ENCODE measurements at regions not wholly inside any gene's neighbourhood (a gene's known extent, or its start where the extent isn't known, plus 50 kb on each side); places are given as distances from the start of the nearest gene placed in this dataset.

DNA sequence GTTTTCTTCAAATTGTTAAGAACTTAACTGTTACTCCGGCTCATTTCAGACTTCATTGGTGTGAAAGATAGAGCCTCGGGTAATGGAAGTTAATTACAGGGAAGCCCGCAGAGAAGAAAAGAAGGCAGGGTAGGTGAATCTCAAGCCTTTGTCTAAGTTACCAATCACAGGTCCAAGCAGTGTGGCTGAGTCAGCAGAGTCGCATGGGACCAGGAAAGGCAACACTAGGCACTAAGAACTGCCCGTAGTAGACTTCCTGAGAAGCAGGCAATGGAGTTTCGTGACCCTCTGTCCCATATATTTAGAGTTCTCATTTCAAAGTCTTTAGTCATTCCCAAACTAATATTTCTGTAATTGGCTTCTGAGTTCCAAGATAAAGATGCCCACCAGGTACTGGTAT lies 122.9 kb upstream of the STT3B start:
- Histone ChIP-seq H3K9me3 (ENCODE audit: low read length) (no peaks in the 10 kb centered on the region), H4K20me1 (ENCODE audit: insufficient read depth, low read length) (no peaks in the 10 kb centered on the region), H3K79me2 (ENCODE audit: insufficient read depth, low read length) (no peaks in the 10 kb centered on the region), H3K9ac (ENCODE audit: low read length) (no peak overlapping the region), H3F3A (ENCODE audit: insufficient read depth, low read length) (no peaks in the 10 kb centered on the region), H3K36me3 (ENCODE audit: insufficient read depth, low read length) (no peaks in the 10 kb centered on the region), H3K27ac (ENCODE audit: low read depth, low read length, poor library complexity, severe bottlenecking) (no peak overlapping the region), H3K4me3 (ENCODE audit: low read depth, low read length, poor library complexity, severe bottlenecking) (no peak overlapping the region), H3K4me1 (ENCODE audit: insufficient read depth, low read length, severe bottlenecking) (no peaks in the 10 kb centered on the region), H2AFZ (ENCODE audit: low read length) (no peak overlapping the region), H3K27me3 (ENCODE audit: insufficient read depth, low read length) (no peaks in the 10 kb centered on the region), H3K4me2 (ENCODE audit: low read length) (no peak overlapping the region), H3K9me2 (ENCODE audit: low read depth, low read length) (no peaks in the 10 kb centered on the region)
- TF ChIP-seq, protein P1, sequence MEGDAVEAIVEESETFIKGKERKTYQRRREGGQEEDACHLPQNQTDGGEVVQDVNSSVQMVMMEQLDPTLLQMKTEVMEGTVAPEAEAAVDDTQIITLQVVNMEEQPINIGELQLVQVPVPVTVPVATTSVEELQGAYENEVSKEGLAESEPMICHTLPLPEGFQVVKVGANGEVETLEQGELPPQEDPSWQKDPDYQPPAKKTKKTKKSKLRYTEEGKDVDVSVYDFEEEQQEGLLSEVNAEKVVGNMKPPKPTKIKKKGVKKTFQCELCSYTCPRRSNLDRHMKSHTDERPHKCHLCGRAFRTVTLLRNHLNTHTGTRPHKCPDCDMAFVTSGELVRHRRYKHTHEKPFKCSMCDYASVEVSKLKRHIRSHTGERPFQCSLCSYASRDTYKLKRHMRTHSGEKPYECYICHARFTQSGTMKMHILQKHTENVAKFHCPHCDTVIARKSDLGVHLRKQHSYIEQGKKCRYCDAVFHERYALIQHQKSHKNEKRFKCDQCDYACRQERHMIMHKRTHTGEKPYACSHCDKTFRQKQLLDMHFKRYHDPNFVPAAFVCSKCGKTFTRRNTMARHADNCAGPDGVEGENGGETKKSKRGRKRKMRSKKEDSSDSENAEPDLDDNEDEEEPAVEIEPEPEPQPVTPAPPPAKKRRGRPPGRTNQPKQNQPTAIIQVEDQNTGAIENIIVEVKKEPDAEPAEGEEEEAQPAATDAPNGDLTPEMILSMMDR (IDR thresholded peaks at IDR 0.05; ENCODE audit: low read length) = no peak

DNA sequence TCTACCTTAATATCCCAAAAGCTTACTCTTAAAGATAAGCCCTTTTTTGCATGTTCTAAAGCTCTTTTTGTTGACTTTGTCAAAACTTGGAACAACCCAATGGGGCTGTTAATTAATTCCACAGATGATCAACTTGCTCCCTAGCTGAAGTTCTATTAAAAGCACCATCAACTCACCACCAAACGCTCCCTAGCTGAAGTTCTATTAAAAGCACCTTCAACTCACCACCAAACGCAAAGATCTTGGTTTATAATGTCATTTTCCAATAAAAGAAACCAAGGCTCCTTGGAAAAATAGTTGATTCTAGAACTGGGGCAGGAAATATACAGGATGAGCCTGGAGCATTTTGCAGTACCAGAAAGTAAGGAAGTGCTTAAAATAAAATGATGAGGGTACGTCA lies 122.3 kb upstream of the STT3B start:
- Histone ChIP-seq H3K4me2 (ENCODE audit: low read length) (no peak overlapping the region), H3K9ac (ENCODE audit: low read length) (no peak overlapping the region), H3K9me3 (ENCODE audit: low read length) (no peaks in the 10 kb centered on the region), H3K9me2 (ENCODE audit: low read depth, low read length) (no peaks in the 10 kb centered on the region), H2AFZ (ENCODE audit: low read length) (no peak overlapping the region), H4K20me1 (ENCODE audit: insufficient read depth, low read length) (no peaks in the 10 kb centered on the region), H3K27ac (ENCODE audit: low read depth, low read length, poor library complexity, severe bottlenecking) (no peak overlapping the region), H3F3A (ENCODE audit: insufficient read depth, low read length) (no peaks in the 10 kb centered on the region), H3K4me1 (ENCODE audit: insufficient read depth, low read length, severe bottlenecking) (no peaks in the 10 kb centered on the region), H3K79me2 (ENCODE audit: insufficient read depth, low read length) (no peaks in the 10 kb centered on the region), H3K36me3 (ENCODE audit: insufficient read depth, low read length) (no peaks in the 10 kb centered on the region), H3K27me3 (ENCODE audit: insufficient read depth, low read length) (no peaks in the 10 kb centered on the region), H3K4me3 (ENCODE audit: low read depth, low read length, poor library complexity, severe bottlenecking) (no peak overlapping the region)
- no peak for TF ChIP-seq EZH2 (IDR thresholded peaks at IDR 0.05; ENCODE audit: borderline replicate concordance, low read length)

DNA sequence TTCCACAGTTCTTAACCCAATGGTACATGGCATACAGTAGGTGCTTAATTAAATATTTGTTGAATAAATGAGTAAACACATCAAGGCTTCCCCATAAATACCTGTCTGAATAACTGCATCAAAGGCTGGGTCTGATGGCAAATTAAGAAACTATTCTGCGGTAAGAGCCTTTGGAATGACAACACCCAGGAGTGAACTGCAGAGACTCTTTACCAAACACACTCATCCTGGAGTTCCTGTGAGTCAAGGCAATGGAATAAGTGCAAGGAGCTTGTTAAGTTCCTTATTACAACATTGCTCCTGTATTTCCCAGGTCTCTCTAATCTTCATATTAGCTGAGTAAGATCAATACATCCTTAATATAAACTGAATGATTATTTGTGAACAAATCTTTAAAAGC lies 119.9 kb upstream of the STT3B start:
- TF ChIP-seq, protein P1 (IDR thresholded peaks at IDR 0.05; ENCODE audit: low read length) = no peak
- no peak for TF ChIP-seq EZH2 (IDR thresholded peaks at IDR 0.05; ENCODE audit: borderline replicate concordance, low read length)
- Histone ChIP-seq H3K9ac (ENCODE audit: low read length) (no peak overlapping the region), H3K4me1 (ENCODE audit: insufficient read depth, low read length, severe bottlenecking) (no peaks in the 10 kb centered on the region), H3F3A (ENCODE audit: insufficient read depth, low read length) (no peaks in the 10 kb centered on the region), H3K27ac (ENCODE audit: low read depth, low read length, poor library complexity, severe bottlenecking) (no peak overlapping the region), H3K4me2 (ENCODE audit: low read length) (no peak overlapping the region), H3K9me2 (ENCODE audit: low read depth, low read length) (no peaks in the 10 kb centered on the region), H2AFZ (ENCODE audit: low read length) (no peak overlapping the region), H3K4me3 (ENCODE audit: low read depth, low read length, poor library complexity, severe bottlenecking) (no peak overlapping the region), H3K79me2 (ENCODE audit: insufficient read depth, low read length) (no peaks in the 10 kb centered on the region), H3K27me3 (ENCODE audit: insufficient read depth, low read length) (no peaks in the 10 kb centered on the region), H3K9me3 (ENCODE audit: low read length) (no peaks in the 10 kb centered on the region), H3K36me3 (ENCODE audit: insufficient read depth, low read length) (no peaks in the 10 kb centered on the region), H4K20me1 (ENCODE audit: insufficient read depth, low read length) (no peaks in the 10 kb centered on the region)

DNA sequence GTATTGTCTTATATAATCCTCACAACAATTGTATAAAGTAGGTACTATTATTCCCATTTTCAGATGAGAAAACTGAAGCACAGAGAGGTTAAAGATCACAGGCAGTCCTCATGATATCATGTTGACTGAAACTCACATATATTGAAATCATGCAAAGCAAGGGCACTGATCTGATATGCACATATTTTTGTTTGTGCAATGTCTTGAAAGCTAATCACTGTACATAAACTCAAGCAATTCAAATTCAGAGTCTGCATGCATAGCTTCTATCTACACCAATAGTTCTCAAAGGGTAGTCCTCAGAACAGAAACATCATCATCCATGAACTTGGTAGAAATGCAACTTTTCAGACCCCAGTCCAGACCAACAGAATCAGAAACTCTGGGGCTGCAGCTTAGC lies 119.2 kb upstream of the STT3B start:
- H3K4me1 ChIP-seq (ENCODE audit: insufficient read depth, low read length, severe bottlenecking) = no peaks in the 10 kb centered on the region
- H3K79me2 ChIP-seq (ENCODE audit: insufficient read depth, low read length) = no peaks in the 10 kb centered on the region
- H3K4me2 ChIP-seq (ENCODE audit: low read length) = no peak overlapping the region
- H4K20me1 ChIP-seq (ENCODE audit: insufficient read depth, low read length) = no peaks in the 10 kb centered on the region
- H3K27ac ChIP-seq (ENCODE audit: low read depth, low read length, poor library complexity, severe bottlenecking) = no peak overlapping the region
- no peaks in the 10 kb centered on the region for H3K27me3 ChIP-seq (ENCODE audit: insufficient read depth, low read length)
- TF ChIP-seq EZH2 (IDR thresholded peaks at IDR 0.05; ENCODE audit: borderline replicate concordance, low read length) = no peak
- TF ChIP-seq, protein P1 (IDR thresholded peaks at IDR 0.05; ENCODE audit: low read length) = no peak
- no peaks in the 10 kb centered on the region for H3K9me3 ChIP-seq (ENCODE audit: low read length)
- no peak overlapping the region for H3K4me3 ChIP-seq (ENCODE audit: low read depth, low read length, poor library complexity, severe bottlenecking)
- H3K36me3 ChIP-seq (ENCODE audit: insufficient read depth, low read length) = no peaks in the 10 kb centered on the region
- H3F3A ChIP-seq (ENCODE audit: insufficient read depth, low read length) = no peaks in the 10 kb centered on the region
- no peaks in the 10 kb centered on the region for H3K9me2 ChIP-seq (ENCODE audit: low read depth, low read length)
- no peak overlapping the region for H3K9ac ChIP-seq (ENCODE audit: low read length)
- no peak overlapping the region for H2AFZ ChIP-seq (ENCODE audit: low read length)
